Lung (tissue), 11 donors: ENCODE measurements at regions not wholly inside any gene's neighbourhood (a gene's known extent, or its start where the extent isn't known, plus 50 kb on each side); places are given as distances from the start of the nearest gene placed in this dataset.

Experiments used
- ATAC-seq: fragments of 200-7000 bp; cut with Tn5 transposase; one replicate; pipeline ENCODE4 v1.9.1; 2020; ENCODE audit warnings: moderate number of reproducible peaks; ENCODE audit not compliant: insufficient read depth, low FRiP score
- DNase-seq, 3 donors: peaks; one replicate each; pipeline ENCODE4 v3.0.0-alpha.2; 2013 to 2017
- H3K27ac ChIP-seq, 2 donors: one replicate each; pipeline ENCODE4 v1.5.1; 2013; ENCODE audit warnings: mild to moderate bottlenecking in 2 of 2, moderate library complexity in 2 of 2, control low read depth in 1 of 2, inconsistent platforms in 1 of 2, low read depth in 1 of 2, low read length in 1 of 2
- H3K27me3 ChIP-seq, 3 donors: one replicate each; pipeline ENCODE4 v1.5.1; 2013; ENCODE audit warnings: low read length in 2 of 3; ENCODE audit not compliant: control insufficient read depth in 3 of 3, insufficient read depth in 3 of 3
- H3K36me3 ChIP-seq, 4 donors: one replicate each; pipeline ENCODE4 v1.5.1; 2013; ENCODE audit warnings: low read length in 4 of 4, mild to moderate bottlenecking in 1 of 4, moderate library complexity in 1 of 4; ENCODE audit not compliant: control insufficient read depth in 4 of 4, insufficient read depth in 4 of 4
- H3K4me1 ChIP-seq, 5 donors: one replicate each; pipeline ENCODE4 v1.5.1; 2013; ENCODE audit warnings: low read length in 5 of 5, mild to moderate bottlenecking in 2 of 5, moderate library complexity in 1 of 5; ENCODE audit not compliant: control insufficient read depth in 5 of 5, insufficient read depth in 5 of 5
- H3K4me3 ChIP-seq: one replicate; pipeline ENCODE4 v1.5.1; 2013; ENCODE audit warnings: mild to moderate bottlenecking, control low read depth, moderate library complexity
- H3K9ac ChIP-seq, 2 donors: one replicate each; pipeline ENCODE4 v1.5.1; 2013; ENCODE audit warnings: low read length in 2 of 2, control low read depth in 1 of 2; ENCODE audit not compliant: insufficient read depth in 1 of 2
- H3K9me3 ChIP-seq, 4 donors: one replicate each; pipeline ENCODE4 v1.5.1; 2013; ENCODE audit warnings: low read length in 3 of 4, mild to moderate bottlenecking in 1 of 4, moderate library complexity in 1 of 4; ENCODE audit not compliant: control insufficient read depth in 4 of 4, insufficient read depth in 3 of 4
- CTCF ChIP-seq: IDR thresholded peaks from 2 replicates; pipeline ENCODE4 v1.5.1; 2012; ENCODE audit warnings: mild to moderate bottlenecking; ENCODE audit errors: control extremely low read depth, extremely low read depth
- WGBS, 2 donors: extraction: QIAGEN DNeasy Blood & Tissue Kit; methylation state at CpG; one replicate each; pipeline ENCODE4 v1.1.7; 2013; 5-methylcytosine and 5-hydroxymethylcytosine counted together
- donor health status: control.
- donor health status: control.
- donor health status: Bipolar disorder and iron deficiency.
- donor health status: healthy.
- donor health status: DM: yes; HTN: yes; CAD: no.

GRCh38 chr20:10826111-10826510 is 152.3 kb upstream of the JAG1 start:
- H3K9ac ChIP-seq: no peak overlapping the region
- TF ChIP-seq CTCF: no peak
- H3K36me3 ChIP-seq: no peaks in the 10 kb centered on the region
- H3K9me3 ChIP-seq: no peaks in the 10 kb centered on the region
- WGBS, 2 donors: 78 to 88% methylated on average over 1 of the region's 1 CpG
- no peaks in the 10 kb centered on the region for H3K27me3 ChIP-seq
- ATAC-seq: no peak
- no peak overlapping the region for H3K4me3 ChIP-seq
- DNase-seq: no peak
- H3K4me1 ChIP-seq: no peaks in the 10 kb centered on the region
- H3K27ac ChIP-seq: no peak overlapping the region

- ATAC-seq (no peak), DNase-seq (no peak)
- Histone ChIP-seq H3K9me3 (no peaks in the 10 kb centered on the region), H3K4me1 (no peaks in the 10 kb centered on the region), H3K9ac (no peak overlapping the region), H3K27ac (no peak overlapping the region), H3K27me3 (no peaks in the 10 kb centered on the region), H3K4me3 (no peak overlapping the region), H3K36me3 (no peaks in the 10 kb centered on the region)
- no peak for TF ChIP-seq CTCF
- WGBS, 2 donors: 92 to 93% methylated on average over 5 of the region's 5 CpGs
Measured at GRCh38 chr20:10828180-10828579, 154.4 kb upstream of the JAG1 start.

GRCh38 chr20:10832141-10832540 is 158.3 kb upstream of the JAG1 start:
- no peak for TF ChIP-seq CTCF
- no peak overlapping the region for H3K9ac ChIP-seq
- H3K36me3 ChIP-seq: no peaks in the 10 kb centered on the region
- no peaks in the 10 kb centered on the region for H3K4me1 ChIP-seq
- no peaks in the 10 kb centered on the region for H3K9me3 ChIP-seq
- no peak for DNase-seq
- H3K4me3 ChIP-seq: no peak overlapping the region
- no peaks in the 10 kb centered on the region for H3K27me3 ChIP-seq
- no peak overlapping the region for H3K27ac ChIP-seq
- ATAC-seq: no peak

- H3K4me3 ChIP-seq: no peak overlapping the region
- ATAC-seq: no peak
- peaks cover 0 to 14% (median 4%) of the 10 kb centered on the region in 4 donors for H3K9me3 ChIP-seq
- H3K27me3 ChIP-seq: no peaks in the 10 kb centered on the region
- no peak for TF ChIP-seq CTCF
- H3K9ac ChIP-seq: no peak overlapping the region
- H3K27ac ChIP-seq: no peak overlapping the region
- no peak for DNase-seq
- H3K36me3 ChIP-seq: no peaks in the 10 kb centered on the region
- no peaks in the 10 kb centered on the region for H3K4me1 ChIP-seq
Measured at GRCh38 chr20:10837901-10838300, 164.1 kb upstream of the JAG1 start.
